ENCODE measurements at regions not wholly inside any gene's neighbourhood (a gene's known extent, or its start where the extent isn't known, plus 50 kb on each side); places are given as distances from the start of the nearest gene placed in this dataset.
"Not testable (repeated sequence)": the region's sequence is repeated elsewhere in the genome, so short reads cannot be mapped to it uniquely, and the experiment has no call there.

DNA sequence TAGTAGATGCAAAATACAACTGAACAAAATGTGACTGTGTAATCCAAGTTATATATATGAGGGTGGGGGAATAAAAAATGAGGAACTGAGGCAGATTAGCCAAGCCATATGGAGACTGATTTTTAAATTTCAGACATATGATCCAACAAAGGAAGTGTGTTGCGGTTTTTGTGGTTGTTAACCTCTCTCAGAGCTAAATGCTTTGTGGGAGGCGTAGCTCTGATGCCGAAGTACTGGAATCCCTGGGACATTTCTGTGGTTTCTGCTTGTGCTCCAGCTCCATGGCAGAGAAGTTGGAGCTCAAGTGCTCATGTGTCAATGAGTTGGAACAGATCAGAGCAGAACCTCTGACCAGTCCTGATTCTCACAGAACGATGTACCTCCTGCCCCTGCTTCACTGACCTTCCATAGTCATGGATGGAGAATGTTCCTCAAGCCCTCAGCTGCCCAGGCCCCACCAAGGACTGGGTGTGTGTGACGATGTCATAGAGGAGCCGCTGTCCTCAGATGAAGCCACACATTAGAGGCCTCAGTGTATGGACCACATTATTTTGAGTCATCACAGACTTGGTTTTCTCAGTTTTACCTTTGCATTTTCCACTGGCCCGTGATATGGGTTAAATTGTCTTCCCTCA, 107.6 kb downstream of the SOX1 start:
- DNase-seq, result no peak

DNA sequence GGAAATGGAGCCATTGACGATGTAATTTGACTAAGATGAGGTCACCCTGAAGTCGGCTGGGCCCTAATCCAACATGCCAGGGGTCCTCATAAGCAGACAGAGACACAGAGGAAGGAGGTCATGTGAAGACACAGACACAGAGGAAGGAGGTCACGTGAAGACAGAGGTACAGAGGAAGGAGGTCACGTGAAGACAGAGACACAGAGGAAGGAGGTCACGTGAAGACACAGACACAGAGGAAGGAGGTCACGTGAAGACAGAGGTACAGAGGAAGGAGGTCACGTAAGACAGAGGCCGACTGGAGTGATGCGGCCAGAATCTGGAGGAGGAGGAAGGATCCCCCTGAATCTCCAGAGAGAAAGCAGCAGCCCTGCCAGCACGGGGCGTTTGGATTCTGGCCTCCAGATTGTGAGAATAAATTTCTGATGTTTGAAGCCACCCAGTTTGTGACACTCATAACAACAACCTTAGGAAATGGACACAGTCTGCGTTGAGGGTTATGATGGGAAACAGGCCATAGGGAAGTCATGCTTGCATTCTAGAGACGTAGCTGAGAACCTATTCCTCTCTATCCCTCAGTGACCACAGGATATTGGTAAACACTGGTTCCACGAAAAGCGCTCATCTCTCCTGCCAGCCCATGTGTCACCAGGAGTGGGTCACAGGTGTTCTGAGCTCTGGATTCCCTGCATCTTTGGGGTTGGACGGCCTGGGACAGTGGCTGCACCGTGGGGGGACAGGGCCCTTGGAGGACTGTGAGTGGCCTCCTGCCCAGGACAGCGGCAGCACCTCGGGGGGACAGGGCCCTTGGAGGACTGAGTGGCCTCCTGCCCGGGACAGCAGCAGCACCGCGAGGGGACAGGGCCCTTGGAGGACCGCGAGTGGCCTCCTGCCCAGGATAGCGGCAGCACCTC, 108.5 kb downstream of the SOX1 start:
- no peak for DNase-seq

DNA sequence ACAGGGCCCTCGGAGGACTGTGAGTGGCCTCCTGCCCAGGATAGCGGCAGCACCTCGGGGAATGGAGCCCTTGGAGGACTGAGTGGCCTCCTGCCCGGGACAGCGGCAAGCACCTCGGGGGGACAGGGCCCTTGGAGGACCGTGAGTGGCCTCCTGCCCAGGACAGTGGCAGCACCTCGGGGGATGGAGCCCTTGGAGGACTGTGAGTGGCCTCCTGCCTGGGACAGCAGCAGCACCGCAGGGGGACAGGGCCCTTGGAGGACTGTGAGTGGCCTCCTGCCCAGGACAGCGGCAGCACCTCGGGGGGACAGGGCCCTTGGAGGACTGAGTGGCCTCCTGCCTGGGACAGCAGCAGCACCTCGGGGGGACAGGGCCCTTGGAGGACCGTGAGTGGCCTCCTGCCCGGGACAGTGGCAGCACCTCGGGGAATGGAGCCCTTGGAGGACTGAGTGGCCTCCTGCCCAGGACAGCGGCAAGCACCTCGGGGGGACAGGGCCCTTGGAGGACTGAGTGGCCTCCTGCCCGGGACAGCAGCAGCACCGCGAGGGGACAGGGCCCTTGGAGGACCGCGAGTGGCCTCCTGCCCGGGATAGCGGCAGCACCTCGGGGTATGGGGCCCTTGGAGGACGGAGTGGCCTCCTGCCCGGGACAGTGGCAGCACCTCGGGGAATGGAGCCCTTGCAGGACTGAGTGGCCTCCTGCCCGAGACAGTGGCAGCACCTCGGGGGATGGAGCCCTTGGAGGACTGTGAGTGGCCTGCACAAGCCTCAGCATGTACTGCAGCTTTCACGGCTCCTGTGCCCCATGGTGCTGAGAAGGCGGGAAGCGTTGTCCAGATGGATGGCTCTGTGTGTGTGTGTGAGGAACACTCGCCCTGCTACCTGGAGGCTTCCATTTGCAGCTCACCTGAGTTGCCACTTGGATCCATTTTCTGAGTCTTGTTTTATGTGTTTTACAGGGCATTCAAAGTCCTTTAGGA, 109.5 kb downstream of the SOX1 start:
- not testable (repeated sequence) for DNase-seq

DNA sequence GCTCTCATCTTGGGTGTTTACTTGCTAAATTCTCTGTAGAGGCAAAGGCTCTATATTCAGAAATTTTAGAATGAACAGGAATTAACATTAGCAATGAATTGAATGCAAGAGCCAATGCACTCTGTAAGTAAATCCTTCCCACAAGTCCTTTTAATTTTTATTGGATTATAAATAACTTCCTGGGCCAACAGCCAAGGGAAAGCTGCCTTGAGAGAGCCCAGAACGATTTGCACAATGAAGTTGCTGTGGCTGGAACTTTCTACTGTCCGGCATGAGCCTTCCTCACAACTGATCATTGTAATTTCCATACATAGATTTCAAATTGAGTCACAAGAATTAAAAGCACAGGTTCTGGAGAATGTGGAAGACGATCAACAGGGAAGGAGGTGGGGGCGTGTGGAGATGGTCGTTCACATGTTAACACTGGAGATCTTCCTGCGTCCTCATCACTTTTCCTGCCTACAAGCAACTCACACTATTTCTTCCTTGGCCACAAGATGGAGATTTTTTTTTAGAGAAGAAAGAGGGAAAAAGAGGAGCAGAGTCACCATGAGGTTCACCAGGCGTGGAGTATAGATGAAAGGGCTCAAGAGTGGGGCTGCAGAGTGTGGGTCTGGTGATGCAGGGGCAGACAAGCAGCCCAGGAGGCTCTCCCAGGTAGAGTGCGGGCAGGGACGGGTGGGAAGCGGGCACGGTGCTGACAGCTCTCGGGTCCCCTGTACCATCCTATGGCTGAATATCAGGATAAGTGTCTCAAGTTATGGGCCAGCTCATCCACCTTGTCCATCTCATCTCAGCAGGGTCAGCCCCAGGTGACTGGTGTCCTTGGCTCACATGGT, 110.7 kb downstream of the SOX1 start:
- no peak for DNase-seq

DNA sequence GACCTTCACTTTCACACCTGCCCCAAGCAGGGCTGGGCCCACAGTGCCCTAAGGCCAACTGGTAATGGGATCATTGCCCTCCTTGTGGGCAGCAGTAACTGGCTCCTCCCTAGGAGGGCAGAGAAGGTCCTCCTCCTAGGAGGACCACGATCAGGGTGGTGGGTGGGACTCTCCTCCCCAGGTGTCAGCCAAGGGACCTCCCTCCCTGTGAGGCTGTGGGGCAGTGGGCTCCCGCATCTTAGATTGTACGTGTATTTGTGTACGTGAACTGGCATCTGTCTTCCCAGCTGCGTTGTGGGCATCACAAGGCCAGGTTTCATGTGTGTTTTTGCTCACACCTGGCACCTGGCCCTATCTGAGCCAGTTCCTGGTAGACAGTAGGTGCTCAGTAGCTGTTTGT, 111.8 kb downstream of the SOX1 start:
- DNase-seq, result no peak

DNA sequence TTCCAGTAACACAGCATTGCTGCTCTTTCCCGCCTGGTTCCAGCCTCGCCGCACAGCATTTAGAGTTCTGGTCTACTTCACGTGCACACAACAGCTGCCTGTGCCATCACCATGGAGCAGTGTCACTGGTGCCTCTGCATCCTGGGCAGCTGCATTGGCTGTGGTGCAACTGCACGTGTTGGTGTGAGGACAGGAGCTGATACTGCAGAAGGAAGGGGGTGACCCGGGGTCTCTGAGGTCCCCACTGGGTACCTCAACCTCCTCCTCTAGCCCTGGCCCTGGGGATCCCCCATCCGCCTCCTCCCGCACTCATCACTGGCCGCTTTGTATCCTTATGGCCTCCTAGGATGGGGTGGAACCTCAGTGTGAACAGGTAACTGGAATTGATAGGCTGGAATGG, 112.5 kb downstream of the SOX1 start:
- no peak for DNase-seq

DNA sequence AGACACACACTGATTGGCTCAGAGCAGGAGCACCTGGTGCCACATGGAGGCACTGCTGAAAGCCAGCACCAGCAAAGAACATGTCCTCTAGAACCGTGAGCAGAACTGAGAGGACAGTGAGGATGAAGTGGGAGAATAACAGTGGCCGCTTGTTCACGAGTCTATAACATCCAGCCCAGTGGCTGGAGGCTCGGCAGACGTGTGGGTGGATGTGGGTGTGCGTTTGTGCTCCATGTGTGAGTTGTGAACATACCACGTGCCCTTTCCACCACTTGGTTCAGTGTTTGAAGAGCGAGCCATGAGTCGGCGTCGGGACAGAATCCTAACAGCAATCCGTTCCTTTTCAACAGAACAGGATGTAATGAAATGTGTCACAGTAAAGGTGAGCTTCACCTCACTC, 113.0 kb downstream of the SOX1 start:
- no peak for DNase-seq

DNA sequence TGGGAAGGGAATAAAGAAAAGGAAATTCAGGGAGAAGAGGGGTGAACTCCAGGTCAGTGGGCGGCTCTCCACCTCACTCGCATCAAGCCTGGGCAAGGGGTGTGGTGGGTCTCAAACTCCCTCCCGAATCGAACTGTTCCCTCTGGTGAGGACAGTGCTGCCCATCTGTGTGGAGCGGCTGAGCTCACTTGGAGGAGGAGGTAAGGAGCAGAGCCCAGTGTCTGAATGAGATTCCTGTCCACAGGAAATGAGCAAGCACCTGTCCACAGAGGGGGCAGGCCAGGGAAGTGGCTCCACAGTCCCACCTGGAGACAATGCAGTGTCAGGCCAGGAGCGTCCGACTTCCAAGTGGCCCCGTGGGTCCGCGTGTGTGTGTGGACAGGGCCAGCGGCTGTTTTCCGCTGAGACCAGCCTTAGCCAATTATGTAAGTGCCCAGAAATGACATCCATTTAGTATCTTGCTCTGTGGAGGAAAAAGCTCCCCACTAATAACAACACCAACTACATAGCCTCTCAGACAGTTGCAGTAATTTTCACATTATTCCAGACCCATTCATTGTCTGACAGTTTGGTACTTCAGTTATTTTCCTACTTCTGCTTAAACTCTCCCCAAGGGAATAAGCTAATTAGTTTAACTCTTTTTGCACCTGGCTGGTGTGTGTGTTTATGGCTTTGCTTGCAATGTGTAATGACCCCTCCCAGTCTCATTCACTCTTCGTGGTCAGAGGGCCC, 114.6 kb downstream of the SOX1 start:
- DNase-seq, result no peak

DNA sequence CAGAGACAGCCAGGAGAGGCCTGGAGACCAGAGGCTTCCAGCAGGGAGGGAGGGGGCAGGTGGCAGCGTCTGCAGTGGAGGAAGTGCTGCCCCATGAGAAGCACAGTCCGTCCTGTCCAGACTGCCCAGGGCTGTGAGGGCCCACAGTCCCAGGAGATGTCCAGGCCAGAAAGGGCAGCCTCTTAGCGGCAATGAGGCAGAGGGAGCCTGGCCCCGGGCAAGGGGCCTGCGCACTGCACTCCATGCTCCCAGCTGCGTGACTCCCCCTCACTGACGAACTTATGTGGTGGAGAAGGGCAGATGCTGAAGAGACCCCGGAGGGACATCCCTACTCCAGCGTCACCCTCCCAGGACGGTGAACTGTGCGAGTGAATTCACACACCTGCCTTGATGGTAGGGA, 115.3 kb downstream of the SOX1 start:
- DNase-seq, result no peak

DNA sequence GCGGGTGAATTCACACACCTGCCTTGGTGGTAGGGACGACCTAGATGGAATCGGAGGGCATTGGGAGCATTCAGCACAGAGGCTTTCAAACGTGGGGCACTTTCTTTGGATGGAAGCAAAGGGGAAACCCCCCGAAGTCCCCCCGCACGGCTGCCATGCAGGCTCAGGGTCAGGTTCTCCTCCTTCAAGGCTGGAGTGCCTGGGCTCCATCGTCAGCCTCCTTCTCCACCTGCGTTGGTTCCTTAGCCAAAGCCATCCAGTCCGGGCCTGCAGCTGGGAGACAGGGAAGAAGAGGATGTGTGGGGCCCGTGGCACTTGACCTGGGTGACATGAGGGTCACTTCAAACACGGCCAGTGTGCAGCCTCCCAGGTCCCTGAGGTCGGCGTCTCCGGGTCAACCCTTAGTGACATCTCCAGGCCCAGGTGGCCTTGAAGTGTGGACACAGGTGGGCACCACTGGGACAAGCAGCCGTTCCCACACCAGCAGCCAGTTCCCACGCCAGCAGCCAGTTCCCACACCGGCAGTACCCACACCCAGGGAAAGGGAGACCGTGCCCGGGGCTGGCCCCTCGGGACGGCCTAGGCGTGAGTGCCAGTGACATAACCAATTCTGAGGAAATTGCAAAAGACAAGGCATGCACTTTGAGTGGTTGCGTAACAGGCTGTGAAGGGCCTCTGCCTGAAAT, 116.0 kb downstream of the SOX1 start:
- DNase-seq, result no peak

DNA sequence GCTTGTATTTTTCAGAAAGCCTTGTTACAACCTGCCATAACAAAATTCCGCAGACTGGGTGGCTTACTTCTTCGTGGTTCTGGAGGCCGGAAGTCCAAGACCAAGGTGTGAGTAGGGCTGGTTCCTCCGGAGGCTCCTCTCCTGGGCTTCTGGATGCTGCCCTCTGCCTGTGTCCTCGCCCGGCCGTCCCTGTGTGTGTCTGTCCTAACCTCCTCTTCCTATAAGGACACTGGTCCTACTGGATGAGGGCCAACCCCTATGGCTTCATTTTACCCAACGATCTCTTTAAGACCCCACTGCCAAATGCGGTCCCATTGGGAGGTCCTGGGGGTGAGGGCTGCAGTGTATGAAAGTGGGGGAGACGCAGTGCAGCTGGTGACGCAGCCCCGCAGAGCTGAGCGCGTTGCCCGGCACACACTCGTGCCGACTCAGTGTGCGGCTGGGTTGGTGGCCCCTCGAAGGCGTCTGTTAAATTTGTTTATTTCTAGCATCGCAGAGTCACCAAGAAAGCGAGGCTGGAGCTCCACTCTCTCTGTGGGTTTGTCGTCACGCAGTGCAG, 116.7 kb downstream of the SOX1 start:
- no peak for DNase-seq

DNA sequence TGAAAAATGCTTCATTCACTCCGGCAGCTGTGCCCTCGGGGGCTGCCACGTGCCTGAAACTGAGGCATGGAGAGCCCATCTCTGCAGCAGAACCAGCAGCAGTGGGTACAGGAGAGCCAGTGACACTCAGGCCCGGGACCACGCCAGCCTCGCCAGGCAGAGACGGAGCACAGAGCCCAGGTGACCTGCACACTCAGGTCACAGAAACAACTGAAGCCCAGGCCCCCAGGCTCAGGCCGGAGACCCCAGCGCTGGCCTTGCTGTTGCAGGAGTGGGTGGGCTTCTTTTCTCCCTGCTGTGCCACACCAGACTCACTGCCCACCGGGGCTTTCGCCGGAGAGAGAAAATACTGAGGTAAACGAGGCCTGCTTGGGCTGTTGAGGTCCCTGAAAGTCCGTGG, 117.3 kb downstream of the SOX1 start:
- DNase-seq, result no peak

DNA sequence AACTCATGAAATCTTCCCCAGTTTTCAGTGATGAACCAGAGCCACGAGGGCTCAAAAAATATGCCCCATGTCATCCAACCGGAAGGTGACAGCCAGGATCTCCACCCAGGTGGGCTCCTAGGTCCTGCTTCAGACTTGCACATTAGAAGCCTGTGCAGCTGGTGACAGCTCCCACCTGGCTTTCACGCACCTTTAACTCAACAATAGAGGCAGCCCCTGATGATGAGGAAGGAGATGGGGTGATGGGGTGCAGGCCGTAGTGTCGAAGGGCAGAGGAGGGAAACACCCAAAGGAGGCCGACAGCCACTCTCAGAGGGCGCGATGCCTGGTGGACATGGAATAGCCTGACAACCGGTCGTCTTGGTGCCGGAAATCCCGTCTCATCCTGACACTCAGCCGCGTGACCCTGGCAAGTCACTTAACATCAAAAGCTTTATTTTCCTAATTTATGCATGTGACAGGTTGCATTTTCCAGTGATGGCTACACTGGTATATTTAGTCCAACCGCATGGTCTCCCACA, 118.0 kb downstream of the SOX1 start:
- DNase-seq, result no peak

DNA sequence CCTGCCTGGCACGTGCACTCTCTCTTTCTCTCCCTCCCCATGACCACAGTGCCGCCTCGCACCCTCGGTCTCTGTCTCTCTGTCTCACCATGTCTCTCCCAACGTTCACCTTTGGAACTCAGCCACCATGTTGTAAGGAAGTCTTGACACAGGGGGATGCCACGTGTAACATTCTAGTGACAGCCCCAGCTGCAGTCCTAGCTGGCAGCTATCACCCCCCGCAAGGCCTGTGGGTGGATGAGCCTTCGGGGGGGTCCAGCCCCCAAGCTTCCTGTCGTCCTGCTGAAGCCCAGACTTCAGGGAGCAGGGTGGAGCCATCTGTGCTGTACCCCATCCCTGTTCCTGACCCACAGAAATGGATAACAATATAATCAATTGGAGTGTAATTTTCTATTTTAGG, 118.5 kb downstream of the SOX1 start:
- no peak for DNase-seq

DNA sequence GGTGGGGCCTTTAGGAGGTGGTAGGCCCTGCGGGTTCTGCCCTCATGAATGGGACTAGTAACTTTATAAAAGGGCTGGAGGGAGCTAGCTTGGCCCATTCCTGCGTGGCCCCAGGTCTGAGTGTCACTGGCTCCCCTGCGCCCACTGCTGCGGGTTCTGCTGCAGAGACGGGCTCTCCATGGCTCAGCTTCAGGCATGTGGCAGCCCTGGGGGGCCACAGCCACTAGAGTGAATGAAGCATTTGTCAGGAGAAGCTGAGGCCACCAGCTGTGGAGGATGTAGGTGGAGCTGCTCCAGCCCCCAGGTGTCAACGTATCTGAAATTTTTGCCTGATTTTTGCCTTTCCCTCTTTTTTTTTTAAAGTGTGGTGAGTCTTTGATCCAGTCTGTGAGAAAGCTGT, 119.1 kb downstream of the SOX1 start:
- no peak for DNase-seq

DNA sequence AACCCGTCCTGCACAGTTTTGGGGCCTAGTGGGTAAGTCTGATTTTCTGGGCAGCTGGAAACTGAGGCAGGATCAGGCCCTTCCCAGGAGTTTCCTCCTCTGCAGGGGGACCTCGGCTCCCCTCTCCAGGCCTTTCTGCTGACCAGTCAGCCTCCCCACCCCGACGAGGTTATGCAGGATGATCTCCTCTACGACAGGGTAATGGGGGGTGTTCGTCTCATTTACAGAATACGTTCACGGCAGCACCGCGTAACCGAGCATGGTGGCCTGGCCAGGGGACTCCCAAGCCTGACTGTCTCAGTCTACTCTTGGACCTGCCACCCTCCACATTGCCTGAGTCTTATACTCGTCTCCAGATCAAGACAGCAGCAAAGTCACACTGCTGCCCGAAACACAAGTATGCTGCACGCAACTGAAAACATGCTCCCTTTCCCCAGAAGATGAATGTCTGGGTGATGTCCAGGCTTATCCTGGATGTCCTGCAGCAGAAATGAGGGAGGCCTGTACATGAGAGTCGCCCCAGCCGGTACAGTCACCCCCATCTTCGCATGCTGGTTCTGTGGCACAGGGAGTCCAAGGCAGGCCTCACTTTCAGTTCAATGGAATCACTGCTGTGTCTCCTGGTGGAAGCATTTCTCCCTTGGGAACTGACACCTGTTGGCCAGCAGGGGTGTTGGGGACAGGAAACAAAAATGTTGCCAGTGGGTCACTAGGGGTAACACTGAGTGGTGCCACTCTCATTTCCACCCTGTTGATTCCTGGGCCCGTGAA, 120.8 kb downstream of the SOX1 start:
- DNase-seq, result no peak

DNA sequence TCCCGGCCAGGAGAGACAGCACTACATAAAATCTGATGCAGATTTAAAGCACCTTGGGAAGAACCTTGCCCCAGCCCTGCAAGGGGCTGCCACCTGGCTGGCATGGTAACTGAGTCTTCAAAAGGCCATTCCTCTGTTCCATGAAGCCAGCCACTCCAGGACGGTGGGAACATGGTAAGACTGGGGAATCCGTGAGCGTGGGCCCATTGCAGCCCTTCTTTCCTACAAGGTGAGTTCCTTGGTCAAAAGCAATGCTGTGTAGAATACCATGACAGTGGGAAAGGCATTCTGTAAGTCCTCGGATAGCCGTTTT, 121.3 kb downstream of the SOX1 start:
- no peak for DNase-seq

DNA sequence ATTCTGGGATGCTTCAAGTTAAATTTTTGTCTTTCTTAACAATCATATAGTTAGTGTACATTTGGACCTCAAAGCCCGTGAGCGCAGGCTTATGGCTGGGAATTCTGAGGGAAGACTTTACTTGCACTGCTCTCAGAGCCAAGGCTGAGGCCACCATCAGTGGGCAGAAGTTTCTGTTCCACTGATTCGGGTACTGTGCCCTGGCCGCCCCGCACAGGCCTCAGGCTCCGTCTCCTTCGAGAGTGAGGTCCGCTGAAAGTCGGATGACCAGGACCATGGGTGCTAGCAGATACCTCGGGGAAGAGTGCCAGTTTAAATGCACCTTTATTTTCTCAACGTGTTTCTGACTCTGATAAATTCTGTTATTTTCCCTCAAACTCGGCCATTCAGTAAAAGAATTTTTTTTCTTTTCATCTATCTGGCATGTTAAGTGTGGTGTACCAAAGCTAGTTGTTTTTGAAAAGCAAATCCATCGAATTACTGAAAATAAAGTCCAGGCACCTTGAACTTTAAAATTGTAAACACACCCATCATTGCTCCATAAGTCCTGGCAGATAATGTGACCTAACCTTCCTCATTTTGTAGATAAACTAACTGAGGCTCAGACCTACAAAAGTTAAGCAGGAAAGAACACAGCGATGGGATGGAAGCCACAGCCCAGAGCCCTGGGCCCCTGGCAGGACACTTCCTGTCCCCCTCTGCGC, 126.7 kb downstream of the SOX1 start:
- DNase-seq, result no peak

DNA sequence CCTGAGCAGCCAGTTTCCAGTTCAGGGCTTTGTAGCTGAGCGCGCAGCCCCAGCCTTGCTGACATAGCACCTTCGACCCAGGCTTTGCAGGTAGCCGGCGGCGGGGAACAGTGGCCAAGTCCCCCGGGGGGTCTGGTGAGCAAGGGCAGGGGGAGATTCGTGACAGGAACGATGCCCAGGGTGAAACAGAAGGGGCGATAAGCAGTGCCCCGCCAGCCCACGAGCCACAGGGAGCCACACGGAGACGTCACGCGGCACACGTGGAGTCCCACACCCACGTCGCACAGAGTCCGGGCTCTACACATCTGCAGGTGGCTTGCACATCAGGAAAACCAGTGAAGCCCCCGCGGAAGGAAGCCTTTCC, 127.2 kb downstream of the SOX1 start:
- no peak for DNase-seq
